ENCODE measurements at regions not wholly inside any gene's neighbourhood (a gene's known extent, or its start where the extent isn't known, plus 50 kb on each side); places are given as distances from the start of the nearest gene placed in this dataset.

- no peak for TF ChIP-seq CTCF (IDR thresholded peaks at IDR 0.05)
- no peak for TF ChIP-seq EZH2 (IDR thresholded peaks at IDR 0.05)
These were observed 1516.9 kb upstream of the DEFB115 start for GRCh38 chr20:29740601-29740950.

Data from neural progenitor cell (in vitro differentiated cells).